HCT116 (cell line): ENCODE measurements at regions not wholly inside any gene's neighbourhood (a gene's known extent, or its start where the extent isn't known, plus 50 kb on each side); places are given as distances from the start of the nearest gene placed in this dataset.

Experiments
- ATAC-seq: fragments of 200-7000 bp; cut with Tn5 transposase; 2 replicates; pipeline ENCODE4 v1.9.1; 2020; ENCODE audit warnings: mild to moderate bottlenecking, moderate library complexity
- BruUV-seq: library from RNA; stranded (reverse); fragments of 400-500 nt; replicated peaks from 2 replicates; lab custom pipeline; 2021; lab: Mats Ljungman, UMichigan
- CTCF ChIA-PET: fragments of 300-600 bp; sonication (Branson Sonifier 250); formaldehyde crosslinking; loops from one replicate; lab custom pipeline; 2021; ENCODE audit warnings: antibody characterized with exemption; lab: Charles Lee
- POLR2A ChIA-PET: fragments of 300-600, 350-600 bp; sonication (Branson Sonifier 250); formaldehyde crosslinking; loops from one replicate; lab custom pipeline; 2021; ENCODE audit warnings: antibody characterized with exemption; lab: Charles Lee
- RAD21 ChIA-PET, 2 experiments: fragments of 300-600 bp; sonication (Branson Sonifier 250); formaldehyde crosslinking; loops; one replicate each; lab custom pipeline; 2023; ENCODE audit warnings: low total read pairs in 2 of 2; ENCODE audit not compliant: uncharacterized antibody in 2 of 2, unreplicated experiment in 2 of 2, low non-redundant PET in 1 of 2; lab: Charles Lee
- DNase-seq: peaks from one replicate; pipeline ENCODE4 v3.0.0-alpha.2; 2010; ENCODE audit warnings: low read depth, low spot score
- H2AFZ ChIP-seq: fragments of 200-600 bp; shearing (Covaris generic), sonication (generic); 2 replicates; pipeline ENCODE4 v1.6.1; 2017; ENCODE audit warnings: low read depth, mixed run types, mixed read lengths, antibody characterized with exemption, low read length; ENCODE audit not compliant: poor library complexity, severe bottlenecking
- H3K27ac ChIP-seq: 2 replicates; pipeline ENCODE4 v1.5.1; 2012; ENCODE audit warnings: low read depth, low read length
- H3K27me3 ChIP-seq: fragments of 200-600 bp; sonication (generic); 2 replicates; pipeline ENCODE4 v1.6.1; 2016; ENCODE audit warnings: mixed run types, low read length, mixed read lengths; ENCODE audit not compliant: insufficient read depth
- H3K36me3 ChIP-seq, 2 experiments: fragments of 200-500 bp in 1 of 2; fragments of 200-600 bp in 1 of 2; sonication (Bioruptor generic) in 1 of 2; sonication (generic) in 1 of 2; 2 replicates each; pipeline versions ENCODE4 v1.5.1 to v1.6.1; 2014 to 2016; ENCODE audit warnings: low read length in 2 of 2, inconsistent platforms in 1 of 2, mixed read lengths in 1 of 2, mixed run types in 1 of 2; ENCODE audit not compliant: insufficient read depth in 2 of 2, control insufficient read depth in 1 of 2
- H3K4me1 ChIP-seq, 2 experiments: fragments of 200-600 bp in 1 of 2; sonication (generic) in 1 of 2; 2 replicates each; pipeline versions ENCODE4 v1.5.1 to v1.6.1; 2012 to 2017; ENCODE audit warnings: low read length in 2 of 2, inconsistent platforms in 1 of 2, mild to moderate bottlenecking in 1 of 2, mixed read lengths in 1 of 2, mixed run types in 1 of 2, moderate library complexity in 1 of 2; ENCODE audit not compliant: insufficient read depth in 2 of 2, control insufficient read depth in 1 of 2
- H3K4me2 ChIP-seq: fragments of 200-600 bp; sonication (generic); 2 replicates; pipeline ENCODE4 v1.6.1; 2017; ENCODE audit warnings: mixed run types, low read length, mixed read lengths
- H3K4me3 ChIP-seq, 2 experiments: fragments of 200-600 bp in 1 of 2; sonication (generic) in 1 of 2; replicated peaks in 1 of 2; 2 replicates each; pipeline ENCODE4 v1.5.1; 2011 to 2016; ENCODE audit warnings: low read length in 2 of 2, control low read depth in 1 of 2, low read depth in 1 of 2, mild to moderate bottlenecking in 1 of 2, mixed read lengths in 1 of 2, mixed run types in 1 of 2
- H3K79me2 ChIP-seq: fragments of 200-600 bp; sonication (generic); 2 replicates; pipeline ENCODE4 v1.6.1; 2017; ENCODE audit warnings: mild to moderate bottlenecking, mixed run types, low read length, moderate library complexity, mixed read lengths; ENCODE audit not compliant: insufficient read depth
- H3K9ac ChIP-seq: fragments of 200-600 bp; sonication (generic); 2 replicates; pipeline ENCODE4 v1.6.1; 2016; ENCODE audit warnings: low read length, mixed read lengths
- H3K9me2 ChIP-seq: fragments of 200-600 bp; sonication (generic), shearing (Covaris generic); 2 replicates; pipeline ENCODE4 v1.6.1; 2017; ENCODE audit warnings: mixed run types, mild to moderate bottlenecking, moderate library complexity; ENCODE audit not compliant: insufficient read depth
- H3K9me3 ChIP-seq, 2 experiments: fragments of 200-500 bp in 1 of 2; fragments of 200-600 bp in 1 of 2; sonication (Bioruptor generic) in 1 of 2; sonication (generic) in 1 of 2; 2 replicates each; pipeline ENCODE4 v1.6.1; 2014 to 2017; ENCODE audit warnings: low read length in 2 of 2, mixed read lengths in 2 of 2, inconsistent platforms in 1 of 2, low read depth in 1 of 2, mild to moderate bottlenecking in 1 of 2, mixed run types in 1 of 2, moderate library complexity in 1 of 2; ENCODE audit not compliant: control insufficient read depth in 1 of 2, insufficient read depth in 1 of 2
- H4K20me1 ChIP-seq: fragments of 200-600 bp; sonication (generic), shearing (Covaris generic); 2 replicates; pipeline ENCODE4 v1.6.1; 2017; ENCODE audit warnings: mixed run types, mild to moderate bottlenecking, moderate library complexity; ENCODE audit not compliant: insufficient read depth
- ELF1 ChIP-seq: IDR thresholded peaks from 2 replicates; pipeline ENCODE4 v1.6.1; 2012; ENCODE audit warnings: low read depth, borderline replicate concordance
- EZH2 ChIP-seq: fragments of 200-600 bp; sonication (generic); IDR thresholded peaks from 2 replicates; pipeline ENCODE4 v1.6.1; 2017; ENCODE audit warnings: antibody characterized with exemption, mixed run types
- EZH2phosphoT487 ChIP-seq: fragments of 200-600 bp; IDR thresholded peaks from 2 replicates; pipeline ENCODE4 v1.6.1; 2018; ENCODE audit warnings: antibody characterized with exemption, borderline replicate concordance
- FOSL1 ChIP-seq: IDR thresholded peaks from 2 replicates; pipeline ENCODE4 v1.6.1; 2012; ENCODE audit warnings: low read depth
- JUND ChIP-seq: IDR thresholded peaks from 2 replicates; pipeline ENCODE4 v1.6.1; 2012
- POLR2A ChIP-seq: IDR thresholded peaks from 2 replicates; pipeline ENCODE4 v1.7.0; 2011; ENCODE audit warnings: borderline replicate concordance; ENCODE audit not compliant: insufficient read depth, insufficient read length; ENCODE audit errors: extremely low read depth
- POLR2AphosphoS5 ChIP-seq: IDR thresholded peaks from 2 replicates; pipeline ENCODE4 v1.6.1; 2011; ENCODE audit warnings: mild to moderate bottlenecking, low read depth, low read length, moderate library complexity
- YY1 ChIP-seq: IDR thresholded peaks from 2 replicates; pipeline ENCODE4 v1.6.1; 2011; ENCODE audit warnings: low read length, low read depth, moderate library complexity, mild to moderate bottlenecking; ENCODE audit not compliant: insufficient replicate concordance; ENCODE audit errors: extremely low read depth
- ZFX ChIP-seq: fragments of 450-650 bp; IDR thresholded peaks from 2 replicates; pipeline ENCODE4 v1.6.1; 2017
- intact Hi-C: fragments of 100-400 bp; cut with micrococcal nuclease; formaldehyde crosslinking; loops from 2 replicates; pipeline ENCODE4 v1.10.0; 2022
- TF ChIP-seq, protein P1 (sequence below), 3 experiments: fragments of 200-600 bp in 1 of 3; sonication (generic) in 1 of 3; IDR thresholded peaks in 2 of 3; conservative IDR thresholded peaks in 1 of 3; 2 replicates each; pipeline ENCODE4 v1.5.1; 2012 to 2017; ENCODE audit warnings: low read depth in 2 of 3, low read length in 2 of 3, antibody characterized with exemption in 1 of 3, borderline replicate concordance in 1 of 3, control low read depth in 1 of 3, mild to moderate bottlenecking in 1 of 3, mixed read lengths in 1 of 3, mixed run types in 1 of 3, moderate library complexity in 1 of 3; ENCODE audit not compliant: insufficient read depth in 1 of 3
- TF ChIP-seq, protein P2 (sequence below): IDR thresholded peaks from 2 replicates; pipeline ENCODE4 v1.6.1; 2012
- TF ChIP-seq, protein P3 (sequence below): IDR thresholded peaks from 2 replicates; pipeline ENCODE4 v1.6.1; 2012
- TF ChIP-seq, protein P4 (sequence below): IDR thresholded peaks from 2 replicates; pipeline ENCODE4 v1.6.1; 2012; ENCODE audit warnings: low read depth

DNA sequence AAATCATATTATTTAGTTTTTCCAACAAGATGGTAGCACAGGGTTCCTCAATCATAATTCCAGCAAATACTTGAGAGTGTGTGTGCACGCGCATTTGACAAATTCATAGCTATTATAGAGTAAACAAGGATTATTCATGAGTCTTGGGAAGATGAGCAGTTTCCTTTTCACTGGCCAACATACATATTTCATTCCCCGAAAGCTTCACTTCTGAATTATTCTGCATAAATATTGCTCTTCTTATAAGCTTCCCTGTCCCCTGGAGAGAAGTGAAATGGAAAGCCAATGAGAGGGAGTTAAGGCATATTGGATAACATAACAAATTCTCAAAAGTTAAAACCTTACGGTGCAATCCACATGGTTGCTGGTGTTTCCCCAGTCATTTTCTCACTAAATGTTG is 386.4 kb upstream of the SEMA6A start:
- no peak overlapping the region for H3K27ac ChIP-seq
- no peaks in the 10 kb centered on the region for H3K9me2 ChIP-seq
- intact Hi-C loops = no loop called here
- H4K20me1 ChIP-seq = no peaks in the 10 kb centered on the region
- H3K27me3 ChIP-seq = no peaks in the 10 kb centered on the region
- H3K4me3 ChIP-seq = no peak overlapping the region
- no peaks in the 10 kb centered on the region for H3K36me3 ChIP-seq
- no peak overlapping the region for H3K4me2 ChIP-seq
- H2AFZ ChIP-seq = no peak overlapping the region
- ChIA-PET RAD21 (no interaction called here), CTCF (no interaction called here), POLR2A (no interaction called here)
- H3K9ac ChIP-seq = no peak overlapping the region
- DNase-seq = no peak
- no TSS peak for BruUV-seq
- TF ChIP-seq, protein P1, sequence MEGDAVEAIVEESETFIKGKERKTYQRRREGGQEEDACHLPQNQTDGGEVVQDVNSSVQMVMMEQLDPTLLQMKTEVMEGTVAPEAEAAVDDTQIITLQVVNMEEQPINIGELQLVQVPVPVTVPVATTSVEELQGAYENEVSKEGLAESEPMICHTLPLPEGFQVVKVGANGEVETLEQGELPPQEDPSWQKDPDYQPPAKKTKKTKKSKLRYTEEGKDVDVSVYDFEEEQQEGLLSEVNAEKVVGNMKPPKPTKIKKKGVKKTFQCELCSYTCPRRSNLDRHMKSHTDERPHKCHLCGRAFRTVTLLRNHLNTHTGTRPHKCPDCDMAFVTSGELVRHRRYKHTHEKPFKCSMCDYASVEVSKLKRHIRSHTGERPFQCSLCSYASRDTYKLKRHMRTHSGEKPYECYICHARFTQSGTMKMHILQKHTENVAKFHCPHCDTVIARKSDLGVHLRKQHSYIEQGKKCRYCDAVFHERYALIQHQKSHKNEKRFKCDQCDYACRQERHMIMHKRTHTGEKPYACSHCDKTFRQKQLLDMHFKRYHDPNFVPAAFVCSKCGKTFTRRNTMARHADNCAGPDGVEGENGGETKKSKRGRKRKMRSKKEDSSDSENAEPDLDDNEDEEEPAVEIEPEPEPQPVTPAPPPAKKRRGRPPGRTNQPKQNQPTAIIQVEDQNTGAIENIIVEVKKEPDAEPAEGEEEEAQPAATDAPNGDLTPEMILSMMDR (IDR thresholded peaks at IDR 0.05 in 2 of 3, conservative IDR thresholded peaks at IDR 0.05 in 1 of 3; ENCODE audit: borderline replicate concordance in 1 of 3, insufficient read depth in 1 of 3, low read depth in 2 of 3, low read length in 2 of 3) = no peak
- TF ChIP-seq ELF1 = no peak
- no peak for TF ChIP-seq POLR2AphosphoS5
- no peak for TF ChIP-seq FOSL1
- TF ChIP-seq JUND = no peak
- TF ChIP-seq YY1 = no peak
- no peak for TF ChIP-seq EZH2
- TF ChIP-seq, protein P2, sequence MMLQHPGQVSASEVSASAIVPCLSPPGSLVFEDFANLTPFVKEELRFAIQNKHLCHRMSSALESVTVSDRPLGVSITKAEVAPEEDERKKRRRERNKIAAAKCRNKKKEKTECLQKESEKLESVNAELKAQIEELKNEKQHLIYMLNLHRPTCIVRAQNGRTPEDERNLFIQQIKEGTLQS = no peak
- TF ChIP-seq, protein P3, sequence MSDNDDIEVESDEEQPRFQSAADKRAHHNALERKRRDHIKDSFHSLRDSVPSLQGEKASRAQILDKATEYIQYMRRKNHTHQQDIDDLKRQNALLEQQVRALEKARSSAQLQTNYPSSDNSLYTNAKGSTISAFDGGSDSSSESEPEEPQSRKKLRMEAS = no peak
- TF ChIP-seq EZH2phosphoT487 = no peak
- no peak for TF ChIP-seq POLR2A
- TF ChIP-seq, protein P4, sequence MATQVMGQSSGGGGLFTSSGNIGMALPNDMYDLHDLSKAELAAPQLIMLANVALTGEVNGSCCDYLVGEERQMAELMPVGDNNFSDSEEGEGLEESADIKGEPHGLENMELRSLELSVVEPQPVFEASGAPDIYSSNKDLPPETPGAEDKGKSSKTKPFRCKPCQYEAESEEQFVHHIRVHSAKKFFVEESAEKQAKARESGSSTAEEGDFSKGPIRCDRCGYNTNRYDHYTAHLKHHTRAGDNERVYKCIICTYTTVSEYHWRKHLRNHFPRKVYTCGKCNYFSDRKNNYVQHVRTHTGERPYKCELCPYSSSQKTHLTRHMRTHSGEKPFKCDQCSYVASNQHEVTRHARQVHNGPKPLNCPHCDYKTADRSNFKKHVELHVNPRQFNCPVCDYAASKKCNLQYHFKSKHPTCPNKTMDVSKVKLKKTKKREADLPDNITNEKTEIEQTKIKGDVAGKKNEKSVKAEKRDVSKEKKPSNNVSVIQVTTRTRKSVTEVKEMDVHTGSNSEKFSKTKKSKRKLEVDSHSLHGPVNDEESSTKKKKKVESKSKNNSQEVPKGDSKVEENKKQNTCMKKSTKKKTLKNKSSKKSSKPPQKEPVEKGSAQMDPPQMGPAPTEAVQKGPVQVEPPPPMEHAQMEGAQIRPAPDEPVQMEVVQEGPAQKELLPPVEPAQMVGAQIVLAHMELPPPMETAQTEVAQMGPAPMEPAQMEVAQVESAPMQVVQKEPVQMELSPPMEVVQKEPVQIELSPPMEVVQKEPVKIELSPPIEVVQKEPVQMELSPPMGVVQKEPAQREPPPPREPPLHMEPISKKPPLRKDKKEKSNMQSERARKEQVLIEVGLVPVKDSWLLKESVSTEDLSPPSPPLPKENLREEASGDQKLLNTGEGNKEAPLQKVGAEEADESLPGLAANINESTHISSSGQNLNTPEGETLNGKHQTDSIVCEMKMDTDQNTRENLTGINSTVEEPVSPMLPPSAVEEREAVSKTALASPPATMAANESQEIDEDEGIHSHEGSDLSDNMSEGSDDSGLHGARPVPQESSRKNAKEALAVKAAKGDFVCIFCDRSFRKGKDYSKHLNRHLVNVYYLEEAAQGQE = no peak
- no peak for TF ChIP-seq ZFX
- no peaks in the 10 kb centered on the region for H3K79me2 ChIP-seq
- H3K9me3 ChIP-seq = no peaks in the 10 kb centered on the region
- ATAC-seq = no peak
- H3K4me1 ChIP-seq = no peaks in the 10 kb centered on the region
